ENCODE measurements at regions not wholly inside any gene's neighbourhood (a gene's known extent, or its start where the extent isn't known, plus 50 kb on each side); places are given as distances from the start of the nearest gene placed in this dataset.

DNA sequence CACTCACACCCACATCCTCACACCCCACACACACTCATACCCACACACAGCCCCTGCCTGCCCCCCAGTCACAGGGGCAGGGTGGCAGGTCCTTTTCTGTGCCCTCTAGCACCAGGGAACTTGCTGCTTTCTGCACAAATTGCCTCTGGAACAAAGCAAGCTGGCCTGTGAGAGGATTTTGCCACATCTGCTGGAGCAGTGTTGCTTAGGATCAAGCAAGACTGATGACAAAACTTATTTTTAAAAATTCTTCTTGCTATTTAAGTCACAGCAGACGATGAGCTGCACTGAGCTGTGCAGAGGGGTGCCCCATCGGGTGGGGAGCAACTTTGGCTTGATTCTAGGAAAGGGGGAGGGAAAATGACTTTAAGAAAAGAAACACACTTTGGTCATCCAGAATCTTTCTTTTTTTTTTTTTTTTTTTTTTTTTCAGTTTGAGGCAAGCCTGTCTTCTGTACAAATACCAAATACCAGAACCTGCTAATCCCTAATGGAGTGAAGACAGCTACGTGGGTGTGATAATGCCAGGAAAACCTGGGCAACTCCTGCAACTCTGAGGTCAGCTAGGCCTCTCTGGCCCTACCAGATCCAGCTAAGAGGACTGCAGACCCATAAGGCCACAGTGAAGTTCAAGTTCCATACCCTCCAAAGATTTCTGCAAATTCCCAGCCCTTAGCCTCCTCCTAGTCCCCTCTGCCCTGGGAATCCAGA lies 195.3 kb downstream of the ABHD5 start:
- TF ChIP-seq, protein P1, sequence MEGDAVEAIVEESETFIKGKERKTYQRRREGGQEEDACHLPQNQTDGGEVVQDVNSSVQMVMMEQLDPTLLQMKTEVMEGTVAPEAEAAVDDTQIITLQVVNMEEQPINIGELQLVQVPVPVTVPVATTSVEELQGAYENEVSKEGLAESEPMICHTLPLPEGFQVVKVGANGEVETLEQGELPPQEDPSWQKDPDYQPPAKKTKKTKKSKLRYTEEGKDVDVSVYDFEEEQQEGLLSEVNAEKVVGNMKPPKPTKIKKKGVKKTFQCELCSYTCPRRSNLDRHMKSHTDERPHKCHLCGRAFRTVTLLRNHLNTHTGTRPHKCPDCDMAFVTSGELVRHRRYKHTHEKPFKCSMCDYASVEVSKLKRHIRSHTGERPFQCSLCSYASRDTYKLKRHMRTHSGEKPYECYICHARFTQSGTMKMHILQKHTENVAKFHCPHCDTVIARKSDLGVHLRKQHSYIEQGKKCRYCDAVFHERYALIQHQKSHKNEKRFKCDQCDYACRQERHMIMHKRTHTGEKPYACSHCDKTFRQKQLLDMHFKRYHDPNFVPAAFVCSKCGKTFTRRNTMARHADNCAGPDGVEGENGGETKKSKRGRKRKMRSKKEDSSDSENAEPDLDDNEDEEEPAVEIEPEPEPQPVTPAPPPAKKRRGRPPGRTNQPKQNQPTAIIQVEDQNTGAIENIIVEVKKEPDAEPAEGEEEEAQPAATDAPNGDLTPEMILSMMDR (conservative IDR thresholded peaks at IDR 0.05; ENCODE audit: low read length), result no peak
- no peak for TF ChIP-seq EZH2phosphoT487 (IDR thresholded peaks at IDR 0.05; ENCODE audit: borderline replicate concordance)

Measured in Loucy (cell line).